ENCODE measurements at regions not wholly inside any gene's neighbourhood (a gene's known extent, or its start where the extent isn't known, plus 50 kb on each side); places are given as distances from the start of the nearest gene placed in this dataset.

GRCh38 chr2:147133286-147133908, 711.4 kb upstream of the ACVR2A start:
- Mint-ChIP-seq H3K27ac (no peak overlapping the region), H3K36me3 (no peaks in the 10 kb centered on the region), H3K9me3 (peaks cover 4% of the 10 kb centered on the region), H3K4me1 (peaks cover 9% of the 10 kb centered on the region), H3K27me3 (ENCODE audit: low read depth) (peaks cover 7% of the 10 kb centered on the region), H3K4me3 (no peak overlapping the region)
- DNase-seq (ENCODE audit: low spot score in 2 of 2, unreplicated experiment in 2 of 2): no peak
- TF ChIP-seq, protein P1, sequence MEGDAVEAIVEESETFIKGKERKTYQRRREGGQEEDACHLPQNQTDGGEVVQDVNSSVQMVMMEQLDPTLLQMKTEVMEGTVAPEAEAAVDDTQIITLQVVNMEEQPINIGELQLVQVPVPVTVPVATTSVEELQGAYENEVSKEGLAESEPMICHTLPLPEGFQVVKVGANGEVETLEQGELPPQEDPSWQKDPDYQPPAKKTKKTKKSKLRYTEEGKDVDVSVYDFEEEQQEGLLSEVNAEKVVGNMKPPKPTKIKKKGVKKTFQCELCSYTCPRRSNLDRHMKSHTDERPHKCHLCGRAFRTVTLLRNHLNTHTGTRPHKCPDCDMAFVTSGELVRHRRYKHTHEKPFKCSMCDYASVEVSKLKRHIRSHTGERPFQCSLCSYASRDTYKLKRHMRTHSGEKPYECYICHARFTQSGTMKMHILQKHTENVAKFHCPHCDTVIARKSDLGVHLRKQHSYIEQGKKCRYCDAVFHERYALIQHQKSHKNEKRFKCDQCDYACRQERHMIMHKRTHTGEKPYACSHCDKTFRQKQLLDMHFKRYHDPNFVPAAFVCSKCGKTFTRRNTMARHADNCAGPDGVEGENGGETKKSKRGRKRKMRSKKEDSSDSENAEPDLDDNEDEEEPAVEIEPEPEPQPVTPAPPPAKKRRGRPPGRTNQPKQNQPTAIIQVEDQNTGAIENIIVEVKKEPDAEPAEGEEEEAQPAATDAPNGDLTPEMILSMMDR (IDR thresholded peaks at IDR 0.05; ENCODE audit: unreplicated experiment): no peak

GRCh38 chr2:147125145-147125544, 719.7 kb upstream of the ACVR2A start:
- TF ChIP-seq, protein P1 (IDR thresholded peaks at IDR 0.05; ENCODE audit: unreplicated experiment): no peak
- Mint-ChIP-seq H3K27me3 (ENCODE audit: low read depth) (no peaks in the 10 kb centered on the region), H3K27ac (no peak overlapping the region), H3K4me3 (no peak overlapping the region), H3K9me3 (peaks cover 30% of the 10 kb centered on the region), H3K4me1 (no peaks in the 10 kb centered on the region), H3K36me3 (no peaks in the 10 kb centered on the region)
- DNase-seq (ENCODE audit: low spot score in 2 of 2, unreplicated experiment in 2 of 2): no peak

DNA sequence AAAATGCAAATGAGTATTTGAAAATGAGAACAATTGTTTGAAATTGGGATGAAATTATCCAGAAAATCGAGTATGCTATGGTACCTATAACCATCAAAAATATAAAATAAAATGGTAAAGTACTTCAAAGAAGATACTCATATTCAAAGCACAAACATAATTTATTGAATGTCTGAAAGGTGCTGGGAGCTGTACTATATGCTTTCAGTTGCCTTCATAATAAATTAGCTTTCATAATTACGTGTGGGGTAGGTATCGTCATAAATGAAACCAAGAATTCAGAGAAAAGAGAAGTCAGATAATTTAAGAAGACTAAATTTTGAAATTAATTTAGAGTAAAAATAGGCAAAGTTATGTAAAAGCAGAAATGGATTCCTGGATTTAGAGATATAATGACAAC, 721.9 kb upstream of the ACVR2A start:
- no peaks in the 10 kb centered on the region for H3K36me3 Mint-ChIP-seq
- TF ChIP-seq, protein P1 (IDR thresholded peaks at IDR 0.05; ENCODE audit: unreplicated experiment): no peak
- H3K4me3 Mint-ChIP-seq: no peak overlapping the region
- no peak for DNase-seq (ENCODE audit: low spot score in 2 of 2, unreplicated experiment in 2 of 2)
- peaks cover 31% of the 10 kb centered on the region for H3K9me3 Mint-ChIP-seq
- no peaks in the 10 kb centered on the region for H3K27me3 Mint-ChIP-seq (ENCODE audit: low read depth)
- no peak overlapping the region for H3K27ac Mint-ChIP-seq
- no peaks in the 10 kb centered on the region for H3K4me1 Mint-ChIP-seq

- no peaks in the 10 kb centered on the region for H3K27me3 Mint-ChIP-seq (ENCODE audit: low read depth)
- no peaks in the 10 kb centered on the region for H3K4me1 Mint-ChIP-seq
- no peaks in the 10 kb centered on the region for H3K36me3 Mint-ChIP-seq
- DNase-seq (ENCODE audit: low spot score in 2 of 2, unreplicated experiment in 2 of 2): no peak
- H3K4me3 Mint-ChIP-seq: no peak overlapping the region
- TF ChIP-seq, protein P1 (IDR thresholded peaks at IDR 0.05; ENCODE audit: unreplicated experiment): no peak
- H3K9me3 Mint-ChIP-seq: no peaks in the 10 kb centered on the region
- no peak overlapping the region for H3K27ac Mint-ChIP-seq
Observed at GRCh38 chr2:147110962-147111361, 733.9 kb upstream of the ACVR2A start.

- Mint-ChIP-seq H3K27ac (no peak overlapping the region), H3K9me3 (no peaks in the 10 kb centered on the region), H3K27me3 (ENCODE audit: low read depth) (no peaks in the 10 kb centered on the region), H3K36me3 (no peaks in the 10 kb centered on the region), H3K4me3 (no peak overlapping the region), H3K4me1 (no peaks in the 10 kb centered on the region)
- no peak for DNase-seq (ENCODE audit: low spot score in 2 of 2, unreplicated experiment in 2 of 2)
- TF ChIP-seq, protein P1 (IDR thresholded peaks at IDR 0.05; ENCODE audit: unreplicated experiment): no peak
Observed at GRCh38 chr2:147110317-147110716, 734.5 kb upstream of the ACVR2A start.

DNA sequence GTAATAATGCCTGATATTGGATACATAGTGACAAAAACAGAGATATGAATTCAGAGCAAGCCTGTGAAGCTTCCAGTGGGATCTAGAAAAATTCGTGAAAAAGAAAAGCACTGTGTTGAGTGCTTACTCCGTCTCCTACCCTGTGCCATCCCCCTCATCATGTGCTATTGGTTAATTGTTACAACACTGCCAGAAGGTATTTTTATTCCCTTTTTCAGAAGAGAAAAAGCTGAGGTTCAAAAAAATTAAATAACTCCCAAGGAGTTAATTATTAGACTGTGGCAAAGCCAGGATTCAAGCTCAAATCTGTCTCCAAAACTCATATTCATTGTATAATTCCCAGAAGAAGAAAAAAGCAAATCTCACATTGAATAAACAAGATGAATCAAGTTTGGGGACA, 735.5 kb upstream of the ACVR2A start:
- no peaks in the 10 kb centered on the region for H3K4me1 Mint-ChIP-seq
- H3K9me3 Mint-ChIP-seq: no peaks in the 10 kb centered on the region
- no peaks in the 10 kb centered on the region for H3K36me3 Mint-ChIP-seq
- TF ChIP-seq, protein P1 (IDR thresholded peaks at IDR 0.05; ENCODE audit: unreplicated experiment): no peak
- H3K27ac Mint-ChIP-seq: no peak overlapping the region
- no peaks in the 10 kb centered on the region for H3K27me3 Mint-ChIP-seq (ENCODE audit: low read depth)
- H3K4me3 Mint-ChIP-seq: no peak overlapping the region
- DNase-seq (ENCODE audit: low spot score in 2 of 2, unreplicated experiment in 2 of 2): no peak

All from mesothelial cell of epicardium (in vitro differentiated cells).